Mucosa of rectum (tissue), 2 donors: ENCODE measurements at regions not wholly inside any gene's neighbourhood (a gene's known extent, or its start where the extent isn't known, plus 50 kb on each side); places are given as distances from the start of the nearest gene placed in this dataset.

Experiments
- H3K27ac ChIP-seq, 2 donors: one replicate each; pipeline ENCODE4 v1.7.0; 2013; ENCODE audit warnings: inconsistent platforms in 2 of 2, low read depth in 2 of 2, low read length in 2 of 2
- H3K27me3 ChIP-seq, 2 donors: one replicate each; pipeline ENCODE4 v1.7.0; 2013; ENCODE audit warnings: low read length in 2 of 2; ENCODE audit not compliant: control insufficient read depth in 2 of 2, insufficient read depth in 2 of 2
- H3K36me3 ChIP-seq, 2 donors: one replicate each; pipeline ENCODE4 v1.7.0; 2013; ENCODE audit warnings: low read length in 2 of 2; ENCODE audit not compliant: control insufficient read depth in 2 of 2, insufficient read depth in 2 of 2
- H3K4me1 ChIP-seq, 2 donors: one replicate each; pipeline ENCODE4 v1.7.0; 2013; ENCODE audit warnings: low read length in 2 of 2, mild to moderate bottlenecking in 1 of 2; ENCODE audit not compliant: control insufficient read depth in 2 of 2, insufficient read depth in 2 of 2
- H3K4me3 ChIP-seq, 2 donors: one replicate each; pipeline ENCODE4 v1.7.0; 2013; ENCODE audit warnings: low read length in 2 of 2
- H3K9ac ChIP-seq, 2 donors: one replicate each; pipeline ENCODE4 v1.7.0; 2013; ENCODE audit warnings: low read length in 2 of 2, low read depth in 1 of 2, mild to moderate bottlenecking in 1 of 2
- H3K9me3 ChIP-seq, 2 donors: one replicate each; pipeline ENCODE4 v1.7.0; 2013; ENCODE audit warnings: low read length in 2 of 2; ENCODE audit not compliant: control insufficient read depth in 2 of 2
- donor health status: healthy.
- donor health status: Normal muscosa, but diverticular disease.

- H3K27me3 ChIP-seq: no peaks in the 10 kb centered on the region
- no peak overlapping the region for H3K4me3 ChIP-seq
- no peaks in the 10 kb centered on the region for H3K4me1 ChIP-seq
- H3K9me3 ChIP-seq: no peaks in the 10 kb centered on the region
- H3K27ac ChIP-seq: no peak overlapping the region
- no peak overlapping the region for H3K9ac ChIP-seq
- no peaks in the 10 kb centered on the region for H3K36me3 ChIP-seq
These were observed 118.8 kb downstream of the BOD1 start for GRCh38 chr5:173497685-173498084.

GRCh38 chr5:173496883-173497255 lies 119.6 kb downstream of the BOD1 start:
- H3K4me3 ChIP-seq: no peak overlapping the region
- no peaks in the 10 kb centered on the region for H3K27me3 ChIP-seq
- H3K9ac ChIP-seq: no peak overlapping the region
- H3K36me3 ChIP-seq: no peaks in the 10 kb centered on the region
- H3K4me1 ChIP-seq: no peaks in the 10 kb centered on the region
- H3K9me3 ChIP-seq: no peaks in the 10 kb centered on the region
- H3K27ac ChIP-seq: no peak overlapping the region

DNA sequence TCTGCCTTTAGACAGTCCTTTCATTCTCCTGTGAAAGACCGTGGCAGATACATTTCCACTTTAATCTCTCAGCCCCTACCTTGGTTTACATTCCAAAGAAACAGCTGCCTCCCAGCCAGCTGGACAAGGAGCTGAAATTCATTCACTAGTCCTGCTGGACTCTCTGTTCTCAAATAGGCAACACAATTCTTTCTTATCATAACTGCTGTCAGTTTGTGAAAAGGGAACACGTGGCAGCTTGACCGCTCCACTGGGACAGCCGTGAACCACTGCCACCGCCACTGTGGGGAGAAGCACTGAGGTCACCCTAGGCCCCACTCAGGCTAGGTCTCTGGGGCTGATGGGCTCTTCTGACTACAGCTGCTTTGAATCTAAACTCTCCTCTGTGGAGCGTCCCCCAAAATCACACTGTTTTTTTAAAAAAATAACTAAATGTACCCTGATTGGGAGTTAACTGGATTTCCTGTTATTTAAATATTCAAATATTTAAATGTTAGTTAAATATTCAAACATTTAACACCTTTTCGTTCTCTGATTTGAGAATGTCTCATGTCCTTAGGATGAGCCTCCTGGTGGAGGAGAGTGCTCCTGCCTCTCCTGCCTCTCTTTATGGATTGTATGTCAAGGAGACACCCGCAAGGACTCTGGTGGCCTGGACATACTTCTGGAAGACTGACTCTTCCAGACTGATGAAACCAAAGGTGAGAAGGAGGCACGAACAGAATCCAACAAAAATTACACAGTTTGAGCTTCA lies 120.1 kb downstream of the BOD1 start:
- H3K27me3 ChIP-seq: no peaks in the 10 kb centered on the region
- H3K9ac ChIP-seq: no peak overlapping the region
- H3K4me3 ChIP-seq: no peak overlapping the region
- no peaks in the 10 kb centered on the region for H3K4me1 ChIP-seq
- H3K36me3 ChIP-seq: no peaks in the 10 kb centered on the region
- no peak overlapping the region for H3K27ac ChIP-seq
- H3K9me3 ChIP-seq: no peaks in the 10 kb centered on the region

- Histone ChIP-seq H3K27me3 (no peaks in the 10 kb centered on the region), H3K4me3 (no peak overlapping the region), H3K9ac (no peak overlapping the region), H3K9me3 (no peaks in the 10 kb centered on the region), H3K4me1 (no peaks in the 10 kb centered on the region), H3K36me3 (no peaks in the 10 kb centered on the region), H3K27ac (no peak overlapping the region)
These were observed 121.1 kb downstream of the BOD1 start for GRCh38 chr5:173495225-173495904.

DNA sequence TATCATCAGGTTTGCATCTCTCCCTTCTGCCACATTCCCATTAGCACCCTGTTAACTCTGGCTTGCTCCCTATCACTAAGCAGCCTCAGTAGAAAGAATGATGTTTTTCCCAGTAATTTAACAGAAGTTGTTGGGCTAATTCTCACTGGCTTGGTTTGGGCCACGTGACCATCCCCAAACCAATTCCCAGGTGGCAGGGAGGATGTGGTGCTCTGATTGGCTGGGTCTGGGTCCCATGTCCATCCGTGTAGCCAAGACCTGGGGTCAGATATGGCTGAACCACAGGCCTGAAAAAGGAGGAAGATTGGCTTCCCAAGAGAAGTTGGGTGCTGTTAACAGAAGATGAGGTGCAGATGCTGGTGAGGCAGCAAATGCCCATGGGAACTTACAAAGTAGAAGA lies 122.0 kb downstream of the BOD1 start:
- Histone ChIP-seq H3K9me3 (no peaks in the 10 kb centered on the region), H3K4me3 (no peak overlapping the region), H3K27ac (no peak overlapping the region), H3K36me3 (no peaks in the 10 kb centered on the region), H3K9ac (no peak overlapping the region), H3K27me3 (no peaks in the 10 kb centered on the region), H3K4me1 (no peaks in the 10 kb centered on the region)

DNA sequence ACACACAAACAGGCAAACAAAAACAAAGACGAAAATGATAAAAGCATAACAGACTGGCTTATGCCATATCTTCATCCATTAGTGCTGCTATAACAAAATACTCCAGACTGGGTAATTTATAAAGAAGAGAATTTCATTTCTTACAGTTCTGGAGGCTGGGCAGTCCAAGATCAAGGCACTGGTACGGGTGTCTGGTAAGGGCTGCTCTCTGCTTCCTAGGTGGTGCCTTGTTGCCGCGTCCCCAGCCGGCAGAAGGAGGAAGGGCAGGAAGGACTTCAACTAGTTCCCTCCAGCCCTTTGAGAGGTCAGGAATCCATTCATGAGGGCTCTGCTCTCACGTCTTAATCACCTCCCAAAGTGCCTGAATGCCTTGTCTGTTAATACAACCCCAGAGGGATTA lies 122.6 kb downstream of the BOD1 start:
- no peaks in the 10 kb centered on the region for H3K4me1 ChIP-seq
- H3K9ac ChIP-seq: no peak overlapping the region

GRCh38 chr5:173493040-173493439 lies 123.4 kb downstream of the BOD1 start:
- Histone ChIP-seq H3K4me3 (no peak overlapping the region), H3K27me3 (no peaks in the 10 kb centered on the region), H3K4me1 (no peaks in the 10 kb centered on the region), H3K36me3 (no peaks in the 10 kb centered on the region), H3K27ac (no peak overlapping the region), H3K9ac (no peak overlapping the region), H3K9me3 (no peaks in the 10 kb centered on the region)

More for the DNA sequence above, 122.6 kb downstream of the BOD1 start:
- H3K9me3 ChIP-seq: no peaks in the 10 kb centered on the region
- no peaks in the 10 kb centered on the region for H3K27me3 ChIP-seq
- no peak overlapping the region for H3K27ac ChIP-seq
- no peaks in the 10 kb centered on the region for H3K36me3 ChIP-seq
- no peak overlapping the region for H3K4me3 ChIP-seq

GRCh38 chr5:173490681-173491080 lies 125.8 kb downstream of the BOD1 start:
- no peaks in the 10 kb centered on the region for H3K27me3 ChIP-seq

GRCh38 chr5:173488144-173488543 lies 128.3 kb downstream of the BOD1 start:
- no peak overlapping the region for H3K4me3 ChIP-seq
- no peak overlapping the region for H3K9ac ChIP-seq
- H3K9me3 ChIP-seq: no peaks in the 10 kb centered on the region
- no peaks in the 10 kb centered on the region for H3K27me3 ChIP-seq
- no peaks in the 10 kb centered on the region for H3K36me3 ChIP-seq
- no peak overlapping the region for H3K27ac ChIP-seq
- H3K4me1 ChIP-seq: no peaks in the 10 kb centered on the region

More at GRCh38 chr5:173490681-173491080, 125.8 kb downstream of the BOD1 start:
- Histone ChIP-seq H3K27ac (no peak overlapping the region), H3K36me3 (no peaks in the 10 kb centered on the region), H3K9ac (no peak overlapping the region), H3K9me3 (no peaks in the 10 kb centered on the region), H3K4me3 (no peak overlapping the region), H3K4me1 (no peaks in the 10 kb centered on the region)

DNA sequence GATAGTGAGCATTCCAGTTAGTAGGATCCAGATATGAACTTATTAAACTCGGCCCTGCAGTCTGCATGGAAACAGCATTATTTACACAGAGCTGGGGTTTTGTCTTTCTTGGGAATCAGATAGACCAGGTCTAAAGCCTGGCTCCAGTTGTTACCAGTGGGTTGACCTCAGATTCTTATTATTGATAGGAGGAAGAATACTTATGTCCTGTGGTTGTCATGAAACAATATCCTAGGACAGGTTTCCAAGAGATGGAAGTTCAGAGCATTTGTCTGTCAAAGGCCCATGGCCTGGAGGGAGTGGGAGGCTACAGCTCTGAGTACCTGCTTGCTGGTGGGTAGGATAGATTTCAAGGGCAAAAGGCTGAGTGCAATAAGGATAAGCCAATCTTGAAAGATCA lies 129.2 kb downstream of the BOD1 start:
- H3K27ac ChIP-seq: no peak overlapping the region
- no peaks in the 10 kb centered on the region for H3K36me3 ChIP-seq
- no peaks in the 10 kb centered on the region for H3K4me1 ChIP-seq
- H3K9ac ChIP-seq: no peak overlapping the region
- no peaks in the 10 kb centered on the region for H3K27me3 ChIP-seq
- no peak overlapping the region for H3K4me3 ChIP-seq
- H3K9me3 ChIP-seq: no peaks in the 10 kb centered on the region
